ENCODE measurements at regions not wholly inside any gene's neighbourhood (a gene's known extent, or its start where the extent isn't known, plus 50 kb on each side); places are given as distances from the start of the nearest gene placed in this dataset.
"Not testable (repeated sequence)": the region's sequence is repeated elsewhere in the genome, so short reads cannot be mapped to it uniquely, and the experiment has no call there.

DNA sequence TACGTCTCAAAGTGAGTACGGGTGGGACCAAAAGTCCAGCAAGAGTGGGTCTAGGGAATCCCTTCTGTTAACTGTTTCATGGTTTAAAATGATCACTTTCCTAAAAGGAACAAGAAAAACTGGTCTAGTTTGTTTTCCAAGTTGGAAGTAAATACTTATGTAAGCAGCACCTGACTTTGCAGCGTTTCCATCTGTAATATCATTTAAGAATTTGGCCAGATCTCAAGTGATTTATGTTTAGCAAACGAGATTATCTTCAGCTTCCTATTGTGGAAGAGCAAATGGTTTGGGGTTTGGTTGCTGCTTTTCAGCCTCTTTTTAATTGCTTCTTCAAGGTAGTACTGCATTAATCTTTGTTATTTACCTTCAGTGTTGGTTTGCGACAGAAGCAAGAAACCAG lies 50.4 kb downstream of the FHIP1A start:
- DNase-seq (ENCODE audit: low read depth): peak; percentile 5

GRCh38 chr4:151460434-151460833 lies 51.5 kb downstream of the FHIP1A start:
- DNase-seq (ENCODE audit: low read depth): no peak

DNA sequence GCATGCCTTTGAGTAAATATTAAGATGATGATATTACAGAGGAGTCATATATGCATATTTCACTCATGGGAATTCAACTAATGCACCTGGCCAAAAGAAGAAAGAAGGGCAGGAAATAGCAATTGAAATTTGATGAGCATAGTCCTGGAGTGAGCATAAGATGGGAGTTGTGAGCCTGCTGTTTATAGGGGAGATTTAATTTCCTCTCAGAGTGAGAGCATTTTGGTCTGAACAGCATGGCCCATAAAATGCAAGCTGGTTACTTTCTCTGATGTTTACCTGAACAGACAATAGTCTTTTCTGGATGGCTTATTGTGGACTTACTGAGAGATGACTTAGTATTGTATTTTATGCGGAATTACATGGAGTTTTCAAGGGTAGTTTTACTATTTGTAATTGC lies 53.6 kb downstream of the FHIP1A start:
- no peak for DNase-seq (ENCODE audit: low read depth)

DNA sequence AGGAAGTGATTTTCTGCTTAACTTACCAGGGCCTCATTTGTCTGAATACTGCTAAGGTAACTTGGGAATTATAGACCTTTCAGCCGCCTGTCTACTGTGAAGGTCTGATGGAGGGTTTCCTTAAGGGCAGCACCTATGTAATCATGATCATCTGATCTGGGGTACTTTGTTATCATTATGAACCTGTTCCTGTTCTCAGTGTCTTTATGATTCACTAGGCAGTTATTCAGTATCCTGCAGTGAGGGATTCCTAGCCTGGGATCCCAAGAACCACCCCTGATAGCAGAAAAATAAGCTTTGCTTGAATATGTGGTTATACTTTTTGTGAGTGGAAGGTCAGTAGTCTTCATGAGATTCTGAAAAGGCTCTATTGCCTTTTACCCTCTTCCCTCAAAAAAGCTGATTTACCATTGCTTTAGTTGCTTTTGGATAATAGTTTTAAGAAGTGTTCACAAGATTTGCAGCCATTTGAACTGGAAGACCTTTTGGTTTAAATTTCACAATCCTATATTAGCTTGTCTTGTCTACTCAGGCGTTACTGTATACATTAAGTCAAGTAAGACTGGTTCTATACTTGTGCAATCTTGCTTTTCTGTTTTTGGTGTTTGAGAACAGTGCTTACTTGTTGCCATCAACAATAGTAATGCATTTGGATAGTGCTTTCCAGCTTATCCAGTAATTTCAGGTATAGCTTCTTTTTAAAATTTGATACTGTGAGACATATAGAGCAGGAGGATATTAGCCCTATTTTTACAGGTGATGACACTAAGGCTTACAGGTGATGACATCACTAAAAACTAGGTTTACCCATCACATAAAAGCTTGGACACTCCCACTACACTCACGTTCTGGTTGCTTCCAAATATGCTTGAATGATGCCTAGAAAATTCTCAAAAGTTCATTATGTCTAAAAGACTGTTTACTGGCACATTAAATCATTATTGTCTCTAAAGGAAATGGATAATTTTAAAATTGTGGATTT lies 60.0 kb downstream of the FHIP1A start:
- peak; percentile 32 for DNase-seq (ENCODE audit: low read depth)

DNA sequence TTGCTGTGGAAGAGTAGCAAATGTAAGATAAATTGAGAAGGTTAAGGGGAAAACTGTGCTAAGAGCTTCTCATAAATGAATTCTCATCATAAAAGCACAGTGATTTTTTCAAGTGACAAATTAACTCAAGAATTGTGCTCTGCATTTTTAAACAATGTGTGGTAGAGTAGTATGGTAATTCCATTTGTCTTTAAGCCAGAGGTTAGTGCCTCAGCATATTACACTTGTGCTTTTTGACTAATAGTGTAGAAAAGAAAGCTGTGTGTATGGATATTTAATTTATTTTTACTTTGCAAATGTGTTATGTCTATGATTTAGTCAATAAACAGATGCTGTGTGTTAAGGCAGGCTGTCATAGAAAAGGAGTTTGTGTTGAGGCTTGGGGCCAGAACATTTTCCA lies 61.0 kb downstream of the FHIP1A start:
- DNase-seq (ENCODE audit: low read depth): no peak

- DNase-seq (ENCODE audit: low read depth): no peak
Measured at GRCh38 chr4:151471728-151472127, 62.8 kb downstream of the FHIP1A start.

GRCh38 chr4:151472297-151472696 lies 63.3 kb downstream of the FHIP1A start:
- DNase-seq (ENCODE audit: low read depth): no peak

- DNase-seq (ENCODE audit: low read depth): peak; percentile 53
Measured at GRCh38 chr4:151472711-151473110, 63.7 kb downstream of the FHIP1A start.

- DNase-seq (ENCODE audit: low read depth): no peak
Measured at GRCh38 chr4:151473521-151474097, 64.6 kb downstream of the FHIP1A start.

- peak; percentile 11 for DNase-seq (ENCODE audit: low read depth)
Measured at GRCh38 chr4:151475035-151475714, 66.2 kb downstream of the FHIP1A start.

- no peak for DNase-seq (ENCODE audit: low read depth)
Measured at GRCh38 chr4:151481813-151482212, 72.8 kb downstream of the FHIP1A start.

- DNase-seq (ENCODE audit: low read depth): peak; percentile 88
Measured at GRCh38 chr4:151484396-151485102, 75.6 kb downstream of the FHIP1A start.

- peak; percentile 75 for DNase-seq (ENCODE audit: low read depth)
Measured at GRCh38 chr4:151485541-151486131, 76.7 kb downstream of the FHIP1A start.

GRCh38 chr4:151486168-151486567 lies 77.2 kb downstream of the FHIP1A start:
- peak; percentile 86 for DNase-seq (ENCODE audit: low read depth)

- DNase-seq (ENCODE audit: low read depth): no peak
Measured at GRCh38 chr4:151488968-151489367, 80.0 kb downstream of the FHIP1A start.

DNA sequence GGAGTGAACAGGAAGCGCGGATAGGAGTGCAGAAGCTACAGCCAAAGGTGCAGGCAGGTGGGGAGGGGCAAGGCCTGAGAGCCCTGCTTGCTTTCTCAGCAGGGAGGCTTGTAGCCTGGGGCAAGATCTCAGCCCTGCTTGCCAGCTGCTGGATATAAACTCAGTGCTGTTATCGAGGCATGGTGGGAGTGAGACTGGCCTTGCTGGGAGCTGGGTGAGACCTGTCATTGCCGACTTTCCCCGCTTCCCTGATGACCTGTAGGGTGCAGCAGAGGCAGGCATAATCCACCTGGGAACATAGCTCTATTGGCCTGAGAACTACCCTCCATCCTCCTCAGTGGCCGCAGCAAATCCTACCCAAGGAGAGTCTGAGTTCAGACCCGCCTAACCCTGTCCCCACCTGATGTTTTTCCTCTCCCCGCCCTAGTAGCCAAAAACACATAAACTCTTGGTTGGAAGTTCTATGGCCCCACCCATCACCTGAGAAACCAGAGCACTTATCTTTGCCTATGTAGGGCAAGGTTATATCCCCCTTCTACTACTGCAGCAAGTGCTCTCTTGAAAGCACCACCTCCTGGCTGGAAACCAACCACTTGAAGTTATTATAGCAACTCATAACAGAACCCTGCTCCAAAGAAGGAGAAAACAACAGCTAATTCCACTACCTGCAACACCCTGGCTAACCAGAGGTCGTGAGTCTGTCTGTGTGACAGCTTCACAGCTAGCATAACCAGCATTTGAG lies 80.7 kb downstream of the FHIP1A start:
- DNase-seq (ENCODE audit: low read depth): no peak

GRCh38 chr4:151495612-151496011 lies 86.6 kb downstream of the FHIP1A start:
- not testable (repeated sequence) for DNase-seq (ENCODE audit: low read depth)

DNA sequence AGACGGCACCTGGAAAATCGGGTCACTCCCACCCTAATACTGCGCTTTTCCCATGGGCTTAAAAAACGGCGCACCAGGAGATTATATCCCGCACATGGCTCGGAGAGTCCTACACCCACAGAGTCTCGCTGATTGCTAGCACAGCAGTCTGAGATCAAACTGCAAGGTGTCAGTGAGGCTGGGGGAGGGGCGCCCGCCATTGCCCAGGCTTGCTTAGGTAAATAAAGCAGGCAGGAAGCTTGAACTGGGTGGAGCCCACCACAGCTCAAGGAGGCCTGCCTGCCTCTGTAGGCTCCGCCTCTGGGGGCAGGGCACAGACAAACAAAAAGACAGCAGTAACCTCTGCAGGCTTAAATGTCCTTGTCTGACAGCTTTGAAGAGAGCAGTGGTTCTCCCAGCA lies 102.6 kb downstream of the FHIP1A start:
- DNase-seq (ENCODE audit: low read depth): not testable (repeated sequence)

GRCh38 chr4:151517896-151518295 lies 108.9 kb downstream of the FHIP1A start:
- DNase-seq (ENCODE audit: low read depth): no peak

GRCh38 chr4:151518359-151518758 lies 109.4 kb downstream of the FHIP1A start:
- no peak for DNase-seq (ENCODE audit: low read depth)
